Testis (tissue), 2 donors: ENCODE measurements at regions not wholly inside any gene's neighbourhood (a gene's known extent, or its start where the extent isn't known, plus 50 kb on each side); places are given as distances from the start of the nearest gene placed in this dataset.

Experiments used
- CTCF ChIP-seq, 3 experiments: fragments of 450-650 bp in 2 of 3; fragments of 200-600 bp in 1 of 3; sonication (generic) in 1 of 3; IDR thresholded peaks; one replicate each; pipeline ENCODE4 v1.5.1; 2016 to 2019; ENCODE audit warnings: antibody characterized with exemption in 3 of 3, mild to moderate bottlenecking in 2 of 3, moderate library complexity in 1 of 3
- POLR2A ChIP-seq: fragments of 450-650 bp; IDR thresholded peaks from one replicate; pipeline ENCODE4 v1.6.1; 2017; ENCODE audit warnings: antibody characterized with exemption, mild to moderate bottlenecking, moderate library complexity

GRCh38 chr10:54853883-54854282 is 52.9 kb upstream of the PCDH15 start:
- no peak for TF ChIP-seq CTCF (IDR thresholded peaks at IDR 0.05)
- no peak for TF ChIP-seq POLR2A
